Heart left ventricle (tissue), 16 donors: ENCODE measurements at regions not wholly inside any gene's neighbourhood (a gene's known extent, or its start where the extent isn't known, plus 50 kb on each side); places are given as distances from the start of the nearest gene placed in this dataset.

ENCODE experiments used
- ATAC-seq, 4 donors: fragments of 200-7000 bp; cut with Tn5 transposase; one replicate each; pipeline ENCODE4 v1.9.1; 2020 to 2022; ENCODE audit warnings: moderate library complexity in 4 of 4, mild to moderate bottlenecking in 3 of 4, moderate number of reproducible peaks in 1 of 4
- DNase-seq, 5 donors: peaks; one replicate each; pipeline ENCODE4 v3.0.0-alpha.2; 2020
- H3K27ac ChIP-seq, 12 donors: fragments of 200-600 bp; sonication (generic) in 4 of 12; one replicate each; pipeline versions ENCODE4 v1.5.0 to v1.8.0; 2016 to 2022; ENCODE audit warnings: mild to moderate bottlenecking in 2 of 12
- H3K27me3 ChIP-seq, 9 donors: fragments of 200-600 bp; sonication (generic) in 2 of 9; one replicate each; pipeline versions ENCODE4 v1.5.1 to v1.8.0; 2016 to 2022; ENCODE audit warnings: mild to moderate bottlenecking in 3 of 9
- H3K36me3 ChIP-seq, 9 donors: fragments of 200-600 bp; sonication (generic) in 2 of 9; one replicate each; pipeline versions ENCODE4 v1.5.0 to v1.8.0; 2018 to 2022; ENCODE audit warnings: mild to moderate bottlenecking in 2 of 9
- H3K4me1 ChIP-seq, 12 donors: fragments of 200-600 bp; sonication (generic) in 4 of 12; one replicate each; pipeline versions ENCODE4 v1.5.0 to v1.8.0; 2016 to 2022; ENCODE audit warnings: mild to moderate bottlenecking in 3 of 12
- H3K4me3 ChIP-seq, 12 donors: fragments of 200-600 bp; sonication (generic) in 4 of 12; one replicate each; pipeline versions ENCODE4 v1.5.0 to v1.8.0; 2017 to 2022; ENCODE audit warnings: mild to moderate bottlenecking in 9 of 12, moderate library complexity in 4 of 12
- H3K9me3 ChIP-seq, 12 donors: fragments of 200-600 bp; sonication (generic) in 4 of 12; one replicate each; pipeline versions ENCODE4 v1.5.0 to v1.8.0; 2016 to 2022; ENCODE audit warnings: mild to moderate bottlenecking in 1 of 12
- CTCF ChIP-seq, 12 donors: fragments of 200-600 bp; sonication (generic) in 4 of 12; IDR thresholded peaks; one replicate each; pipeline versions ENCODE4 v1.5.0 to v1.8.0; 2018 to 2022; ENCODE audit warnings: antibody characterized with exemption in 12 of 12, mild to moderate bottlenecking in 5 of 12
- POLR2A ChIP-seq, 2 donors: fragments of 450-650 bp; IDR thresholded peaks; one replicate each; pipeline ENCODE4 v1.6.1; 2017; ENCODE audit warnings: antibody characterized with exemption in 2 of 2, mild to moderate bottlenecking in 2 of 2, moderate library complexity in 2 of 2
- WGBS, 4 donors: extraction: QIAGEN DNeasy Blood & Tissue Kit in 2 of 4; methylation state at CpG; one replicate each; pipeline versions ENCODE4 v1.1.5 to v1.1.7; 2013 to 2018; 5-methylcytosine and 5-hydroxymethylcytosine counted together
- intact Hi-C, 10 donors: fragments of 100-400 bp; cut with DNase I; formaldehyde crosslinking; loops; one replicate each; pipeline versions ENCODE4 v1.11.1 to v1.14.2; 2022
- donor health status: ischemic (EF 13 %, LVEDD 7.1; RV severe dilation, severe dysfunction).
- donor health status: healthy with polysubstance abuse.
- donor health status: DM: no; HTN: yes; CAD: no.
- donor health status: DM: no; HTN: no; CAD: no.
- donor health status: ischemic (EF 25% LVEDD 6.9; RV normal size, moderate dysfunction).
- donor health status: ischemic (EF 25% LVEDD 5.7; RV mildly dilated, moderate dysfunction).
- donor health status: healthy.
- donor health status: DM: yes; HTN: yes; CAD: no.
- donor health status: ischemic (EF 35%, LVEDD 5.7; RV mildly dilated, moderate dysfunction).
- donor health status: nonischemic (EF 11% LVEDD 7.7; RV severe dilation, severe dysfunction).
- donor health status: DM: yes; HTN: yes; CAD: no.
- donor health status: PGD.
- donor health status: ischemic (EF 29% LVEDD 5.4; RV normal size, mild dysfunction).
- donor health status: nonischemic (EF 23%, LVEDD 6.1; RV moderate dilation, normal function).

- Histone ChIP-seq H3K27ac (no peak overlapping the region), H3K36me3 (no peaks in the 10 kb centered on the region), H3K9me3 (no peaks in the 10 kb centered on the region), H3K4me1 (no peaks in the 10 kb centered on the region), H3K4me3 (no peak overlapping the region), H3K27me3 (peaks cover 0 to 24% (median 0%) of the 10 kb centered on the region in 9 donors)
- no peak for ATAC-seq
- intact Hi-C loops = no loop called here
- WGBS, 4 donors = 58 to 67% (median 61%) methylated on average over 3 of the region's 3 CpGs
- DNase-seq = no peak
- TF ChIP-seq POLR2A (IDR thresholded peaks at IDR 0.05) (no peak), CTCF (IDR thresholded peaks at IDR 0.05) (no peak)
Measured at GRCh38 chr12:5258498-5258897, 173.4 kb upstream of the NTF3 start.

- intact Hi-C loops = no loop called here
- 71 to 80% (median 74%) methylated on average over 6 of the region's 6 CpGs for WGBS, 4 donors
- Histone ChIP-seq H3K9me3 (no peaks in the 10 kb centered on the region), H3K4me3 (no peak overlapping the region), H3K4me1 (no peaks in the 10 kb centered on the region), H3K27ac (no peak overlapping the region), H3K36me3 (no peaks in the 10 kb centered on the region), H3K27me3 (peaks cover 0 to 24% (median 0%) of the 10 kb centered on the region in 9 donors)
- TF ChIP-seq POLR2A (IDR thresholded peaks at IDR 0.05) (no peak), CTCF (IDR thresholded peaks at IDR 0.05) (no peak)
- no peak for ATAC-seq
- DNase-seq = no peak
Measured at GRCh38 chr12:5258926-5259325, 173.0 kb upstream of the NTF3 start.

DNA sequence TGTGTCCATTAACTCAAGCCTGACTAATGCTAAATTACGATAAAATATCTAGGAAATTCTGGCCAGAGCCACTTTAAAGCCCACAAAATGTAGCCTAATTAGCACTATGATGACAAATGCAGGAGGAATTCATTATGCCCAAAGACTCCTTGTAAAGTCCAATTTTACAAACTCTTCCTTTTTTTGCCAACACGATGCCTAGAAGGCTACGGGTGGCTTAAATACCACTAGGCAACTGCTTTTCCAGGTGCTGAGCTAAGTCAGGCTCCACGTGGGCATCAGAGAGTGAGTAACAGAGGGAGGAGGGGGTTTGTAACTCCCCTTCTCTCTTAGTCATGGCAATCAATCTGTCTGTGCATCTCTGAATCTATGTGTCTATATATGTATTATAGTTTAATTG, 172.4 kb upstream of the NTF3 start:
- no peaks in the 10 kb centered on the region for H3K9me3 ChIP-seq
- no peak for TF ChIP-seq CTCF (IDR thresholded peaks at IDR 0.05)
- TF ChIP-seq POLR2A (IDR thresholded peaks at IDR 0.05) = no peak
- DNase-seq (no peak), ATAC-seq (no peak)
- H3K36me3 ChIP-seq = no peaks in the 10 kb centered on the region
- WGBS, 4 donors = 70 to 80% (median 76%) methylated on average over 4 of the region's 4 CpGs
- H3K4me1 ChIP-seq = no peaks in the 10 kb centered on the region
- H3K4me3 ChIP-seq = no peak overlapping the region
- intact Hi-C loops = no loop called here
- peaks cover 0 to 24% (median 0%) of the 10 kb centered on the region in 9 donors for H3K27me3 ChIP-seq
- H3K27ac ChIP-seq = no peak overlapping the region

- no peaks in the 10 kb centered on the region for H3K4me1 ChIP-seq
- intact Hi-C loops = no loop called here
- H3K36me3 ChIP-seq = no peaks in the 10 kb centered on the region
- H3K27ac ChIP-seq = no peak overlapping the region
- TF ChIP-seq POLR2A (IDR thresholded peaks at IDR 0.05) (no peak), CTCF (IDR thresholded peaks at IDR 0.05) (no peak)
- H3K9me3 ChIP-seq = no peaks in the 10 kb centered on the region
- ATAC-seq (no peak), DNase-seq (no peak)
- peaks cover 0 to 24% (median 0%) of the 10 kb centered on the region in 9 donors for H3K27me3 ChIP-seq
- H3K4me3 ChIP-seq = no peak overlapping the region
- 70 to 81% (median 78%) methylated on average over 3 of the region's 3 CpGs for WGBS, 4 donors
Measured at GRCh38 chr12:5260086-5260485, 171.8 kb upstream of the NTF3 start.
